ENCODE measurements at regions not wholly inside any gene's neighbourhood (a gene's known extent, or its start where the extent isn't known, plus 50 kb on each side); places are given as distances from the start of the nearest gene placed in this dataset.

- TF ChIP-seq CTCF (conservative IDR thresholded peaks at IDR 0.05; ENCODE audit: low read depth, low read length) (no peak), EZH2 (IDR thresholded peaks at IDR 0.05; ENCODE audit: borderline replicate concordance, low read depth, low read length, poor library complexity, severe bottlenecking) (no peak)
These were observed 459.7 kb downstream of the RAB28 start for GRCh38 chr4:13024147-13025105.

Measured in A673 (cell line).